C4-2B (cell line): ENCODE measurements at regions not wholly inside any gene's neighbourhood (a gene's known extent, or its start where the extent isn't known, plus 50 kb on each side); places are given as distances from the start of the nearest gene placed in this dataset.

ENCODE experiments used
- ZFX ChIP-seq: fragments of 450-650 bp; IDR thresholded peaks from 2 replicates; pipeline ENCODE4 v1.6.1; 2017
- TF ChIP-seq, protein P1 (sequence below): fragments of 450-650 bp; conservative IDR thresholded peaks from 2 replicates; pipeline ENCODE4 v1.5.1; 2017; ENCODE audit warnings: mild to moderate bottlenecking

DNA sequence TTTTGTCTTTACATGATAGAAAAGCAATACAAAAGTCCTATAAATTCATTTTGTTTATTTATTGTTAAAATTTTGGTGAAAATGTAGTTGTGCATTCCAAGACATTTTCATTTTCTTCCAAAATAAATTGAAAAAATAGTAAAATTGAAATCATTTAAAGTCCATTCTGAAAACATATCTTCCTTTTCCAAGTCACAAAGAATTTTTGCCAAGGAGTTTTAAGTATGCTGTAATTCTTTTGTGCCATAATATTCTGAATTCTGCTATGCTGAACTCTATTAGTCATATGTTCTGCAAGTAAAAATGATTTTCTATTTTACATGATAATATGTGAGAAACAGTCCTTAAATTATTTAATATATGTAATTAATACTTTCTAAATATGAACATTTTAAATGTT is 879.6 kb upstream of the SLC10A2 start:
- TF ChIP-seq, protein P1, sequence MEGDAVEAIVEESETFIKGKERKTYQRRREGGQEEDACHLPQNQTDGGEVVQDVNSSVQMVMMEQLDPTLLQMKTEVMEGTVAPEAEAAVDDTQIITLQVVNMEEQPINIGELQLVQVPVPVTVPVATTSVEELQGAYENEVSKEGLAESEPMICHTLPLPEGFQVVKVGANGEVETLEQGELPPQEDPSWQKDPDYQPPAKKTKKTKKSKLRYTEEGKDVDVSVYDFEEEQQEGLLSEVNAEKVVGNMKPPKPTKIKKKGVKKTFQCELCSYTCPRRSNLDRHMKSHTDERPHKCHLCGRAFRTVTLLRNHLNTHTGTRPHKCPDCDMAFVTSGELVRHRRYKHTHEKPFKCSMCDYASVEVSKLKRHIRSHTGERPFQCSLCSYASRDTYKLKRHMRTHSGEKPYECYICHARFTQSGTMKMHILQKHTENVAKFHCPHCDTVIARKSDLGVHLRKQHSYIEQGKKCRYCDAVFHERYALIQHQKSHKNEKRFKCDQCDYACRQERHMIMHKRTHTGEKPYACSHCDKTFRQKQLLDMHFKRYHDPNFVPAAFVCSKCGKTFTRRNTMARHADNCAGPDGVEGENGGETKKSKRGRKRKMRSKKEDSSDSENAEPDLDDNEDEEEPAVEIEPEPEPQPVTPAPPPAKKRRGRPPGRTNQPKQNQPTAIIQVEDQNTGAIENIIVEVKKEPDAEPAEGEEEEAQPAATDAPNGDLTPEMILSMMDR, result no peak
- TF ChIP-seq ZFX, result no peak
